ENCODE measurements at regions not wholly inside any gene's neighbourhood (a gene's known extent, or its start where the extent isn't known, plus 50 kb on each side); places are given as distances from the start of the nearest gene placed in this dataset.

- TF ChIP-seq CTCF (conservative IDR thresholded peaks at IDR 0.05): no peak
- TF ChIP-seq ZFX (IDR thresholded peaks at IDR 0.05): no peak
- no peak overlapping the region for H3K27ac ChIP-seq
Observed at GRCh38 chr12:126762150-126762549, 1504.8 kb upstream of the TMEM132C start.

GRCh38 chr12:126763359-126763758, 1503.6 kb upstream of the TMEM132C start:
- TF ChIP-seq ZFX (IDR thresholded peaks at IDR 0.05) (no peak), CTCF (conservative IDR thresholded peaks at IDR 0.05) (no peak)
- no peak overlapping the region for H3K27ac ChIP-seq

- no peak for TF ChIP-seq CTCF (conservative IDR thresholded peaks at IDR 0.05)
- TF ChIP-seq ZFX (IDR thresholded peaks at IDR 0.05): no peak
- H3K27ac ChIP-seq: no peak overlapping the region
Observed at GRCh38 chr12:126767334-126767733, 1499.6 kb upstream of the TMEM132C start.

- no peak overlapping the region for H3K27ac ChIP-seq
- TF ChIP-seq ZFX (IDR thresholded peaks at IDR 0.05) (no peak), CTCF (conservative IDR thresholded peaks at IDR 0.05) (no peak)
Observed at GRCh38 chr12:126768517-126768916, 1498.5 kb upstream of the TMEM132C start.

GRCh38 chr12:126770188-126770587, 1496.8 kb upstream of the TMEM132C start:
- no peak overlapping the region for H3K27ac ChIP-seq
- TF ChIP-seq CTCF (conservative IDR thresholded peaks at IDR 0.05): no peak
- no peak for TF ChIP-seq ZFX (IDR thresholded peaks at IDR 0.05)

GRCh38 chr12:126772171-126772864, 1494.7 kb upstream of the TMEM132C start:
- TF ChIP-seq CTCF (conservative IDR thresholded peaks at IDR 0.05) (no peak), ZFX (IDR thresholded peaks at IDR 0.05) (no peak)
- no peak overlapping the region for H3K27ac ChIP-seq

- no peak overlapping the region for H3K27ac ChIP-seq
- TF ChIP-seq ZFX (IDR thresholded peaks at IDR 0.05) (no peak), CTCF (conservative IDR thresholded peaks at IDR 0.05) (no peak)
Observed at GRCh38 chr12:126773012-126773411, 1494.0 kb upstream of the TMEM132C start.
